GM19324 (cell line): ENCODE measurements at regions not wholly inside any gene's neighbourhood (a gene's known extent, or its start where the extent isn't known, plus 50 kb on each side); places are given as distances from the start of the nearest gene placed in this dataset.
"Not testable (repeated sequence)": the region's sequence is repeated elsewhere in the genome, so short reads cannot be mapped to it uniquely, and the experiment has no call there.

ENCODE experiments used
- ATAC-seq: cut with Tn5 transposase; IDR thresholded peaks from one replicate; pipeline ENCODE4 v1.9.1; 2021; ENCODE audit warnings: mild to moderate bottlenecking, moderate library complexity; ENCODE audit not compliant: unreplicated experiment, low FRiP score

DNA sequence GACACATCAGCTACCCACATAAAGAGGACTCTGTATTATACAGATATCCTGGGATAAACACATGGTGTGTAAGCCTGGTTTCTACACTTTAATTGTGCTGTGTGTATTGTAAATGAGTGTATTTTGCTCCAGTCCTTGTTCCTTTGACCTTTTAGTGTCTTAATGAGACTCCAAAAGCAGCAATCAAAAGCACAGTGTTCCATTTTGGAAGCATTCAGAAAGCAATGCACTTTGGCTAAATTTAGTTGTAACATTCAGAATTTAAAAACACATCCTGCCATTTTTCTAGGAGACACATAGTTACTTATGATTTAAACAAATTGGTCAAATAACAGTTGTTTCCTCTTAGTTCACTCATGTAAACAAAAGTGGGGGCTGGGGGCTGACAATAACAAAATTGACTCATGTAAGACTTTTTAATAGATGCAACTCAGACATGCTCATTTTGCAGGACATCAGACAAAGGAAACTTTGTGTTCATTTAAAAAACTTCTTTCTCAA, 122.2 kb downstream of the GPR37 start:
- ATAC-seq = no peak

DNA sequence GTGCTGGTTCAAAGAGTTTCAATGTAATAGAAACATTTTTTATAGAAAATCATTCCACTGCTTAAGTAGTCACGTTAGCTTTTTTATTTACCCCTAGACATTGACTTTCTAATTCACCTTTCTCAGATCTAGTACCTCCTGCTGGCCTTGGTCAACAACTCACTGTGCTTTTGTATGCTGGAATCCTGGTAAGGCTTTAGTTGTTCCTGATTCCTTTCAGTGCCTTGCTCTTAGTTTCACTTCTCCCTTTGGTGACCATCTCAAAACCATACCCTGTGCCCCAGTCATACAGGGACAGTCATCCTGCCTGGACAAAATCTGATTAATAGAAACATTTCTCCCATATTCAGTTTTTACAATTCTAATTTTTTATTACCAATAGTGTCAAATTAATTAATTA, 130.2 kb downstream of the GPR37 start:
- no peak for ATAC-seq

DNA sequence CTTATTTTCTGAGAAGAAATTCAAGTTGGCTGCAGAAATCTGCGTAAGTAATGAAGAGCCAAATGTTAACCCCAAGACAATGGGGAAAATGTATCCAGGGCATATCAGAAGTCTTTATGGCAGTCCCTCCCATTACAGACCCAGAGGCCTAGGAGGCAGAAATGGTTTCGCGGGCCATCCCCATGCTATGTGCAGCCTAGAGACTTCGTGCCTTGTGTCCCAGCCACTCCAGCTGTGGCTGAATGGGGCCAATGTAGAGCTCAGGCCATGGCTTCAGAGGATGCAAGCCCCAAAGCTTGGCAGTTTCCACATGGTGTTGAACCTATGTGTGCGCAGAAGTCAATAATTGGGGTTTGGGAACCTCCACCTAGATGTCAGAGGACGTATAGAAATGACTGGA, 131.9 kb downstream of the GPR37 start:
- no peak for ATAC-seq

DNA sequence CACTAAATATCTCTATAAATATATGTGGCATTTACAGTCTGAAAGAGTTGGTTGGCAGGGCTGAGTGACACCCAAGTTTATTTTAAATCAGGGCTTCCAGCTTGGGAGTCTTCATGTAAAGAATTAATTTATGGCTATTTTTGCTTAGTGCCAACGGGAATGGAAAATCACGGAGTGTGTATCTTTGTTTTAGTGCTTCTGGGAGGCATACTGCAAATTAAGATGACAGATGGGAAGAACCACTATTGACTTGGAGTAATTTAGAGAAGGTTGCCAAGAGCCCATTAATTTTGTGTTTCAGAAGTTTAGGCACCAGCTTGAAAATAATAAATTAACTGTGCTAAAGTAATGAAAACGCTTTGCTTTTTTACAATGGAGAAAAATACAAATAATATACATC, 135.2 kb downstream of the GPR37 start:
- ATAC-seq = no peak

DNA sequence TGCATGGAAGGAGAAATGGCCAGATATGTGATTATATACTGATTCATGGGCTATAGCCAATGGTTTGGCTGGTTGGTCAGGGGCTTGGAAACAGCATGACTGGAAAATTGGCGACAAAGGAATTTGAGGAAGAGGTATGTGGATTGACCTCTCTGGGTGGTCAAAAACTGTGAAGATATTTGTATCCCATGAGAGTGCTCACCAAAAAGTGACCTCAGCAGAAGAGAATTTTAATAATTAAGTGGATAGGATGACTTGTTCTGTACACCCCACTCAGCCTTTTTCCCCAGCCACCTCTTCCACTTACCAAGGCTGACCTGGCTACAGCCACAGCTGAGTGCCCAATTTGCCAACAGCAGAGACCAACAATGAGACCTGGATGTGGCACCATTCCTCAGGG, 146.7 kb downstream of the GPR37 start:
- ATAC-seq = no peak

DNA sequence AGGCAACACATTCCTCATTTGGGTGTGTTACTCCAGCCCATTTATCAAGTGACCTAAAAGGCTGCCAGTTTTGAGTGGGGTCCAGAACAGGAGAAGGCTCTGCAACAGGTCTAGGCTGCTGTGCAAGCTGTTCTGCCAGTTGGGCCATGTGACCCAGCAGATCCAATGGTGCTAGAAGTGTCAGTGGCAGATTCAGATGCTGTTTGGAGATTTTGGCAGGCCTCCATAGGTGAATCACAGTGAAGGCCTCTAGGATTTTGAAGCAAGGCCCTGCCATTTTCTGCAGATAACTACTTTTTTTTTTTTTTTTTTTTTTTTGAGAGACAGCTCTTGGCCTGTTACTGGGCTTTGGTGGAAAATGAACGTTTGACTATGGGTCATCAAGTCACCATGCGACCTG, 147.5 kb downstream of the GPR37 start:
- ATAC-seq = not testable (repeated sequence)

DNA sequence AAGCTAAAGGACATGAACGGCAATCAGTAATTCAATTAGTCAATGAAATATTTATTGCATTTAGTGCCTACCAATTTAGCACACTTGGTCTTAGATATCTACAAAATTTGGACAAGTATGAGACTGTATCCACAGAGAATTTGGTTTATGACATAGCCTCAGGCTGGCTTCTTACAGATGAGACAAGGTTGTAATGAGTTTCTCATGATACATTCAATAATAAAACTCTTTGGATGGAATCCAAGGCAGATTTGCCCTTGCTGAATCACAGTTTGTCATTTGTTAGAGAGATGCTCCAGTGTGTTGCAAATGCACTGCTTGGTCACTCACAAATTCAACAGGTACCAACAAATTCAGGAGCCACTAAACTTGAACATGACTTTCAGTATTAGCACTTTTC, 162.5 kb downstream of the GPR37 start:
- ATAC-seq = no peak

DNA sequence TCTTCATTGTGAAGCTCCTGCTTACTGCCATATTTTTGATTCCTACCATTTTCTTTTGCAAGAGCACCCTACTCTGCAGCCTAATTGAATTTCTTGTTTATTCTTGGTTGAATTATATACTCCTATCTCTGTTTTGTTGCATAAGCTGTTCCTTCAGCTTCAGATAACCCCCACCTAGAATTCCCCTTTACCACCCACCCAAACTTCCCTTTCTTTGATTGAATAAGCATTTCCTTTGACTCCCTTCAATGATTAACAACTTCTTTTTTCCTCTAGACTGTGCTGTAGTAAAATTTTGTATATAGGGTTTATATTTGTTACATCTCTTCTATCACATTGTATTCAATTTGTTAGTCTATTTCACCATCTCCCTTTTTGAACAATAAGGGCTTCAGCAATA, 168.1 kb downstream of the GPR37 start:
- no peak for ATAC-seq

DNA sequence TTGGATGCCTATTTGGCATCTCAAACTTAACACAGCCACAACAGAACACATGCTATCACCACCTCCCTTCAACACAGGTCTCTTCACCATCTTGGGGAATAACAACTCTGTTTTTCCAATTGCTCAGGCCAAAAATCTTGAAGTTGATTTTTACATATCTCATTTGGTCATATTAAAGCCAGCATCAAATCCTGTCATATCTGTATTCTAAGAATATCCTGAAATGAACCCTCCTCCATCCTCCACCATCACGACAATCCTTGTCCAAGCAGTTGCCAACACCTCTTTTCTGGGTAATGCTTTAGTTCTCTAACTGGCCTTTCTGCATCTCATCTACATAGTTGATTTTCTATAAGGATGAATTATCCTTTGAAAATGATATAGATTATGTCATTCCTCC, 168.7 kb downstream of the GPR37 start:
- ATAC-seq = no peak

DNA sequence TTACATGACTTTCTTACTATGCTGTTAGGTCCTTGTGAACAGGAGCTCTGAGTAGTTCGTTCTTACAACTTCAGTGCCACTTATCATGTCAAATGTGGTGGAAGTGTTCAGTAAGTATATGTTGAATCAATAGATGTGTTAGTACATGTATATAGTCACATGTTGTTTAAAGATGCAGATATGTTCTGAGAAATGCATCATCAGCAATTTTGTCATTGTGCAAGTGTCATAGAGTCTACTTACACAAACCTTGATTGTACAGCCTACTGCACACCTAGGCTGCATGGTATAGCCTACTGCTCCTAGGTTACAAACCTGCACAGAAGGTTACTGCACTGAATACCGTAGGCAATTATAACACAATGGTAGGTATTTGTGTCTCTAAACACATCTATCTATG, 174.8 kb downstream of the GPR37 start:
- ATAC-seq = no peak

DNA sequence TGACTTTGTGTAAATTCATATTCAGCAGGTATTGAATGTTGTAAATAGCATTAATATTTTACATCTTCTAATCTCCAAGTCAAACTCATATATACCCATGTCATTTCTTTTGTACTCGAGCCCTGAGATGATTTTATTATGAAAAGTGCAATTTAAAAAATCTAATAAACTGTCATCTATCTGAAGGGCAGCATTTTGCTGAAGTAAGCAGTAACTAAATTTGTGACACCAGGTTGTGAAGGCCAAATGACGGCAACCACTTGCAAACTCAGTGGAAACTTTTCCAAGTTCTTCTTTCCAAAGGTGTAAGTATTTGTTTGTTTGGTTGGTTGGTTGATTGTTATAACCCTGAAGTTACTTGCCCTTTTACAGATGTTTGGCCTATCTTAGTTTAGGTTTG, 188.3 kb downstream of the GPR37 start:
- no peak for ATAC-seq

DNA sequence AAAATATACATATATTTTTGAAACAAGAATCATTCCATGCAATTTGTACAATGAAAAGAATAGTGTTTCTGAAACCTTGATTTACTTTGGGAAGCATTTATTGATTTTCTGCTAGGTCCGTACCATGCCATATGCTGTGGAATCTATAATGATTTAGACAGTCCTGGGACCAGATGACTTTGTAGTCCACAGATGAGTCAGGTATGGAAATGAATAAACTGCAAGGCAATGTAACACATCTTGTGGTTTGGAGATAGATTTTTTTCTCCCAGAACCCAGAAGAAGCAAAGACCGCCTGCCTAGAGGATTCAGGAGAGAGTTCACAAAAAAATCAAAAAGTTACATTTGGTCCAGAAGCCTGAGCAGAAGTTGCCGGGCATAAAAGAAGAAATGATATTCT, 190.4 kb downstream of the GPR37 start:
- ATAC-seq = no peak

DNA sequence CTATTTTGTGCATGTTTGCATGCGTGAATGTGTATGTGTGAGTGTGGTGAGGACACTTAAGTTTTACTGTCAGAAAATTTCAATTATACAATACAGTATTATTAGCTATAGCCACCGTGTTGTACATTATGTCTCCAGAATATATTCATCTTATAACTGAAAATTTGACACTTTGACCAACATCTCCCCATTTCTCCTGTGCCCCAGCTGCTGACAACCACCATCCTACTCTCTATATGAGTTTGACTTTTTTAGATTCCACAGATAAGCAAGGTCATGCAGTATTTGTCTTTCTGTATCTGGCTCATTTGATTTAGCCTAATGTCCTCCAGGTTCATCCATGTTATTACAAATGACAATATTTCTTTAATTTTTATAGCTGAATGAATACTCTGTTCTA, 195.0 kb downstream of the GPR37 start:
- no peak for ATAC-seq

DNA sequence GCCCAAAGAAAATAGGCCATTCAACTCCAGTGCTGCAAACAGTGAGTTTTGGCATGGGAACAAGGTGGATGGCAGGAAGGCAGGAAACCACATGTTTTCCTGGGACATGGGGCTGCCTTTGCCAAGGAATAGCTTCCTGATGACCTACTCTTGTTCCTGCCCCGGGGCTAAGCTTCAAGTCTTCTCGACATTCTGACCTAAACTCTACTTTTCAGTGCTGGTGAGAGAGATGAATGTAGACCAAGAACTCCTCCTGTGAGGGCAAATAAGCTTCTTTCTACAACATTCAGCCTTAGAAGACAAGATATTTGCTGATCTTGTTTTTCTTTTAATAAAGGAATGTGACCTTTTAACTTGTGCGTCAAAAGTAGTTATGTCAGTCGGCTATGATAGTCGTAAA, 199.0 kb downstream of the GPR37 start:
- no peak for ATAC-seq

DNA sequence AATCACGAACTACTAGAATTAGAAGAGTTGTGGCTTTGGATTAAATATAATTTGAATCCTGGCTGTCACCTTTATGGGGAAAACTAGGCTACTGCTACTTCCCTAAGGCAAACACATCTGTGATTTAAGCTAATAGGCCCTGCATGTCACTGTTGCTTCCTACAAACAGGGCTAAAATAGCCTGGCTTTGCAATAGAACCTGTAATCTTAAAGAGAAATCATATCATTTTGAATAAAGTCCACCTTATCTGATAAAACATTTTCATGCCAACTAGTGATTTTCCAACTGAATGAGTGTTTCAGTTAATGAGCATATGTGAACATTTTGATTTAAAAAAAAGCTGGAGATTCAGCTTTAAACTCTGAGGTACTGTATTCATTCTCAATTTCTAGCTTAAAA, 208.0 kb downstream of the GPR37 start:
- ATAC-seq = no peak

DNA sequence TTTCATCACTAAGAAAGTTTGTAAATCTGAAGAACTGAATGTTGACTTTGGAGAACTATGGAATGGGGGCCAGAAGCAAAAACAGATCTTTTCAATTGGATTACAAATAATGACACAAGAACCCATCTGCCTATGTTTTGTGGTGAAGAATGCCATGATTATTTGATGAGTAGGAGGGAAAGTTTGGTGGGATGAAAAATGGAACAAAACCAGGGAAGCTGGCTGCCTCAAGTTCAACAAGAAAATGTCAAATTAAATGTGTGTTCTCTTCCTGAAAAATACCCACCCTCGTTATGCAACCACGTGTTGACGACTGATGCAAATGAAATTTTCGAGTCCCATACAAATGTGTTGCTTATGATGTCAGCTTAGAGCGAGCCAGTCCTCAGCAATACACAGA, 208.5 kb downstream of the GPR37 start:
- ATAC-seq = no peak

DNA sequence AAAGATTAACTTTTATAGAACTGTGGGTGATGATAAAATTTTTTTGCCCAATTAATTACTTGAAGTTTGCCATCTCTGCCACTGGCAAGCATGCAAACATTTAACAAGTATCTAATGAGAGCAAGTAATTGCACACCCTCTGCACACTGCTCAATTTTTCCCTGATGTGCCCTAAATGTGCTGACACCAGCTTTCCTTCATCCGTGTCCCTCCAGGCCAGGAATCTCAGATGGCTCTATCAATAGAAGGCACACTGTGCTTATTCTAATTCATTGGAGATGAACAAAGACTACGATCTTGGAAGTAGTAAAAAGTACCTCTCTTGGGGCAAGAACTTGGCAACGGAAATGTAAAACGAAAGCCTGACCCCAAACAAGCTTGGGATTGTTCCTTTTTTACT, 212.1 kb downstream of the GPR37 start:
- ATAC-seq = no peak

DNA sequence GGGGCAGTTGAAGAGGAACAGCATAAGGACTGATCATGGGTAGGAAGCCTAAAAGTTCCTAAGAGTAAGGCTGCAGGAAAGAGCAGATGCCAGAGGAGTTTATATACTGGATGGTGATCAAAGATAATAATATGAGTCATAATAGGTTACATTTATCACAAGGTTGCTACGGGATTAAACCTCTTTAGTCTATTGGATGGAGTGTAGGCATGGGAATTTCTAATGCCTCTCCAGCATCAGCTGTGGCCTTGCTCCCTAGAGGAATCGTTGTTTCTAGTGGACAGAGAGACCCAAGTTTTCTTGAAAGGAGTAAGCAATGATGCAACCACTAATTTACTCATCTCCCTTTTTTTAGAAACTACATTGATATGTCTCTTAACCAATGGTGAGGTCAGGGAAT, 213.4 kb downstream of the GPR37 start:
- ATAC-seq = no peak

DNA sequence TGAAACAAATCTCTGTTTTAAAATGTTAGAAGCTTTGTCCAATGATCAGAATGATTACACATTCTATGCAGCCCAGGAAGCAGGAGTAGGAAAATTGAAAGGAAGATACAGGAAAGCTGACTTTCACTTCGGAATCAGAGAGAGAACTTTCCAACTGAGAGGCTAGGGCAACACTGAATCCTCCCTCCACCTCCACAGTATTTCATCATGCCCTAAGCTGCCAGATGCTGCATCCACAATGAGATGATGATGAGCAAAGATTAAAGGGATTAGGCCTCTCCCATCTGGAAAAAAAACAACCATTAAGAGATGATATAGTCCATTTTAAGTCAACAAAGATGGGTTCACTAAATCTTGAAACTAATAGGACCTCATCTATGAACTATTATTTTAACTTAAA, 215.6 kb downstream of the GPR37 start:
- no peak for ATAC-seq

DNA sequence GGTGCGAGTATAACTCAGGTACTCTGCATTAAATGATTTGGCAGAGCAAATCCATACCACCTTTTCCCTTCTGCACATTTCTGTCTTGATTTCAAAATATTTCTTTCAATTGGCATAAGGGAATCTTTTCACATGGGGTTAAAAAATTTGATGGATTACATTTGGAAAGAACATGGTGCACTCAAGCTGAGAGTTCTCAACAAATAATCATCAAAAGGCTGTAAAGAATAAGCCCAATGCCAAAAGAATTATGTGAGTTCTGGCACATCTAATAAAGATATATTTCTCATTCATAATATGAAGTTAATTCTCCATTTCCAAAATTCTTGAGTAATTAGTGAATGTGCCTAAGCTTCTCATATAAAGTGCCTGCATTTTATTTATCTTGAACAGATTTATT, 223.1 kb downstream of the GPR37 start:
- ATAC-seq = no peak

DNA sequence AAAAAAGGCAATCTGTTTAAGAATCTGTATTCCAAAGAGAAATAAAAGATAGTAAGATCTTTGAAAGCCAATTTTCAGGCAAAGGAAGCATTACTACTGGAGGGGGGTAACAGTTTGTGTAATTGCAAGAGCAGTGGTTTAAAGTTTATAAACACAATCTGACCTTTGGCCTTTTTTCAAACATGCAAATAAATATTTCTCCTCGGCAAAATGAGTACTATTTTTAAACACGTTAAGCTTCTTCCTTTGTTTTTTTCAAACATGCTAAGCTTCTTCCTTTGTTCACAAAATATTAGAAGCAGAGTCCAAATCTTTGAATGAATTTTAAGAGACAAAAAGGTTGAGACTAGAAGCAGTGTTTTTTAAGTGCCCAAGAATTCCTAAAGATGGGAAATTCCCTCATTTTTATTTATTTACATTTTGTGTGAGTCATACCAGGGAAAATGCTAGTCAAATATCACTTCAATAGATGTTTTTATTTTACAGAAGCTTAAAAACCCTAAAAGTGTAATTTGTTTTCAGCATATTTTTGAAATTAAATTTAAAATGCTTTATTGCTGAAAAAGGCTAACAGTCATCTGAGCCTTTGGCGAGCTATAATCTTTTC, 229.3 kb downstream of the GPR37 start:
- ATAC-seq = no peak

DNA sequence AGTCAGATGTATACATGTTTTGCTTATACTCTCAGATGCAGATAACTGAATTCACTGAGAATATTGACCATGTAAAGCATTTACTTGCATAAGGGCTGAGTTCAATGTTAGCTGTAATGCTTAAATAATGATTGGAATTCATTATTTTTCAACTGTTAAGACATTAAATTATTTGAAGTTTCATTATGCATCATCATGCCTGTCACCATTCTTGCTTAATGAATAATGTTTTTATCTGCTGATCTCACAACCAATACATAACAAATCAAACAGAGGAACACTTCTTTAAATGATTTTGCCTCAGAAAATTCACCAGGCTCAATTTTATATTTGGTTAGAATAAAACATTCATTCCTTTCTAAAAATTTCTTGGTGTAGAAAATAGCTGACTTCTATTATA, 233.4 kb downstream of the GPR37 start:
- no peak for ATAC-seq

DNA sequence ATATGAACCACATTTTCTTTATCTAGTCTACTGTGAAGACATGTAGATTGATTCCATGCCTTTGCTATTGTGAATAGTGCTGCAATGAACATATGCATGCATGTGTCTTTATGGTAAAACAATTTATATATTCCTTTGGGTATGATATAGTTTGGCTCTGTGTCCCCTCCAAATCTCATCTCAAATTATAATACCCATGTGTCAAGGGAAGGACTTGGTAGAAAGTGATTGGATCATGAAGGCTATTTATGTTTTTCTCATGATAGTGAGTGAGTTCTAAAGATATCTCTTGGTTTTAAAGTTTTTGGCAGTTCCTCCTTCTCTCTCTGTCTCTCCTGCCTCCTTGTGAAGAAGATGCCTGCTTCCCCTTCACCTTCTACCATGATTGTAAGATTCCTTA, 248.7 kb downstream of the GPR37 start:
- no peak for ATAC-seq
